GM23338 (cell line): ENCODE measurements at regions not wholly inside any gene's neighbourhood (a gene's known extent, or its start where the extent isn't known, plus 50 kb on each side); places are given as distances from the start of the nearest gene placed in this dataset.

Source experiments
- ATAC-seq: fragments of 200-7000 bp; cut with Tn5 transposase; 3 replicates; pipeline ENCODE4 v1.9.1; 2020
- DNase-seq: peaks from one replicate; pipeline ENCODE4 v3.0.0-alpha.2; 2015; ENCODE audit warnings: low spot score
- H2AFZ ChIP-seq: fragments of 200-600 bp; sonication (generic); 2 replicates; pipeline ENCODE4 v1.8.0; 2016; ENCODE audit warnings: antibody characterized with exemption, mild to moderate bottlenecking, moderate library complexity
- H3F3A ChIP-seq: fragments of 200-600 bp; sonication (generic); replicated peaks from 2 replicates; pipeline ENCODE4 v1.8.0; 2017; ENCODE audit warnings: antibody characterized with exemption, mixed run types, low read depth
- H3K27ac ChIP-seq: fragments of 200-600 bp; sonication (generic); 2 replicates; pipeline ENCODE4 v1.6.1; 2016; ENCODE audit warnings: low read depth
- H3K27me3 ChIP-seq: fragments of 200-600 bp; sonication (generic); 2 replicates; pipeline ENCODE4 v1.8.0; 2016; ENCODE audit warnings: mild to moderate bottlenecking, mixed run types, moderate library complexity; ENCODE audit not compliant: insufficient read depth
- H3K36me3 ChIP-seq: fragments of 200-600 bp; sonication (generic); 2 replicates; pipeline ENCODE4 v1.8.0; 2016; ENCODE audit warnings: mild to moderate bottlenecking; ENCODE audit not compliant: insufficient read depth
- H3K4me1 ChIP-seq: fragments of 200-600 bp; sonication (generic); 2 replicates; pipeline ENCODE4 v1.8.0; 2016; ENCODE audit warnings: mild to moderate bottlenecking, moderate library complexity; ENCODE audit not compliant: insufficient read depth
- H3K4me2 ChIP-seq: fragments of 200-600 bp; sonication (generic); 2 replicates; pipeline ENCODE4 v1.7.1; 2017; ENCODE audit warnings: mixed run types
- H3K4me3 ChIP-seq: fragments of 200-600 bp; sonication (generic); 2 replicates; pipeline ENCODE4 v1.6.1; 2016; ENCODE audit warnings: mixed run types
- H3K79me2 ChIP-seq: fragments of 200-600 bp; sonication (generic); replicated peaks from 2 replicates; pipeline ENCODE4 v1.8.0; 2017; ENCODE audit warnings: mild to moderate bottlenecking; ENCODE audit not compliant: insufficient read depth
- H3K9me2 ChIP-seq: fragments of 200-600 bp; sonication (generic); 2 replicates; pipeline ENCODE4 v1.8.0; 2017; ENCODE audit not compliant: insufficient read depth
- H4K20me1 ChIP-seq: fragments of 200-600 bp; sonication (generic); replicated peaks from 2 replicates; pipeline ENCODE4 v1.8.0; 2017; ENCODE audit warnings: mild to moderate bottlenecking; ENCODE audit not compliant: insufficient read depth
- H3K27ac Mint-ChIP-seq: 2 replicates; pipeline ENCODE4 v1.8.0; 2020; ENCODE audit warnings: inconsistent platforms, mild to moderate bottlenecking, moderate library complexity, mixed read lengths
- H3K27me3 Mint-ChIP-seq: 3 replicates; pipeline ENCODE4 v1.8.0; 2022; ENCODE audit warnings: low read depth, mild to moderate bottlenecking, moderate library complexity, mixed read lengths, inconsistent platforms; ENCODE audit not compliant: insufficient read depth, poor library complexity
- H3K36me3 Mint-ChIP-seq: 3 replicates; pipeline ENCODE4 v1.8.0; 2021; ENCODE audit warnings: low read depth, mild to moderate bottlenecking, inconsistent platforms, moderate library complexity, mixed read lengths
- H3K4me1 Mint-ChIP-seq: 3 replicates; pipeline ENCODE4 v1.8.0; 2020; ENCODE audit warnings: mild to moderate bottlenecking, inconsistent platforms, mixed read lengths
- H3K4me3 Mint-ChIP-seq: 3 replicates; pipeline ENCODE4 v1.8.0; 2021; ENCODE audit warnings: moderate library complexity, mild to moderate bottlenecking, inconsistent platforms, mixed read lengths
- H3K9me3 Mint-ChIP-seq: 3 replicates; pipeline ENCODE4 v1.8.0; 2020; ENCODE audit warnings: moderate library complexity, mild to moderate bottlenecking, inconsistent platforms, mixed read lengths
- CREB1 ChIP-seq: fragments of 250-450 bp; sonication (Bioruptor Pico); IDR thresholded peaks from 2 replicates; pipeline ENCODE4 v1.5.0; 2020; ENCODE audit warnings: low read depth, mild to moderate bottlenecking, moderate library complexity
- CTCF ChIP-seq, 2 experiments: fragments of 200-600 bp in 1 of 2; sonication (generic) in 1 of 2; conservative IDR thresholded peaks; 2 replicates each; pipeline versions ENCODE4 v1.5.1 to v1.6.1; 2016 to 2017; ENCODE audit warnings: antibody characterized with exemption in 2 of 2, low read depth in 2 of 2, mild to moderate bottlenecking in 2 of 2, moderate library complexity in 1 of 2
- EZH2 ChIP-seq: fragments of 200-600 bp; sonication (generic); IDR thresholded peaks from one replicate; pipeline ENCODE4 v1.8.0; 2017; ENCODE audit warnings: antibody characterized with exemption, mild to moderate bottlenecking, low read depth; ENCODE audit not compliant: unreplicated experiment
- EZH2phosphoT487 ChIP-seq: fragments of 200-600 bp; sonication (generic); IDR thresholded peaks from one replicate; pipeline ENCODE4 v1.8.1; 2018; ENCODE audit warnings: antibody characterized with exemption; ENCODE audit not compliant: unreplicated experiment
- JUNB ChIP-seq: IDR thresholded peaks from one replicate; pipeline ENCODE4 v1.6.1; 2016; ENCODE audit warnings: antibody characterized with exemption; ENCODE audit not compliant: unreplicated experiment
- NANOG ChIP-seq: IDR thresholded peaks from 2 replicates; pipeline ENCODE4 v1.6.1; 2016; ENCODE audit warnings: antibody characterized with exemption, borderline replicate concordance
- POLR2AphosphoS5 ChIP-seq: IDR thresholded peaks from 2 replicates; pipeline ENCODE4 v1.6.1; 2016; ENCODE audit warnings: antibody characterized with exemption, low read depth
- REST ChIP-seq: IDR thresholded peaks from one replicate; pipeline ENCODE4 v1.6.1; 2018; ENCODE audit warnings: antibody characterized with exemption; ENCODE audit not compliant: unreplicated experiment
- STAT1 ChIP-seq: IDR thresholded peaks from one replicate; pipeline ENCODE4 v1.6.1; 2016; ENCODE audit warnings: antibody characterized with exemption; ENCODE audit not compliant: unreplicated experiment
- ZNF114 ChIP-seq: fragments of 250-450 bp; sonication (Bioruptor Pico); IDR thresholded peaks from 2 replicates; pipeline ENCODE4 v1.5.0; 2020; ENCODE audit warnings: mild to moderate bottlenecking, moderate library complexity
- ZNF331 ChIP-seq: fragments of 250-450 bp; sonication (Bioruptor Pico); IDR thresholded peaks from 2 replicates; pipeline ENCODE4 v1.5.0; 2020; ENCODE audit warnings: low read depth, mild to moderate bottlenecking, moderate library complexity
- TF ChIP-seq, protein P1 (sequence below): fragments of 250-450 bp; sonication (Bioruptor Pico); IDR thresholded peaks from 2 replicates; pipeline ENCODE4 v1.5.0; 2020; ENCODE audit warnings: mild to moderate bottlenecking, moderate library complexity
- TF ChIP-seq, protein P2 (sequence below): IDR thresholded peaks from 2 replicates; pipeline ENCODE4 v1.6.1; 2016; ENCODE audit warnings: antibody characterized with exemption

DNA sequence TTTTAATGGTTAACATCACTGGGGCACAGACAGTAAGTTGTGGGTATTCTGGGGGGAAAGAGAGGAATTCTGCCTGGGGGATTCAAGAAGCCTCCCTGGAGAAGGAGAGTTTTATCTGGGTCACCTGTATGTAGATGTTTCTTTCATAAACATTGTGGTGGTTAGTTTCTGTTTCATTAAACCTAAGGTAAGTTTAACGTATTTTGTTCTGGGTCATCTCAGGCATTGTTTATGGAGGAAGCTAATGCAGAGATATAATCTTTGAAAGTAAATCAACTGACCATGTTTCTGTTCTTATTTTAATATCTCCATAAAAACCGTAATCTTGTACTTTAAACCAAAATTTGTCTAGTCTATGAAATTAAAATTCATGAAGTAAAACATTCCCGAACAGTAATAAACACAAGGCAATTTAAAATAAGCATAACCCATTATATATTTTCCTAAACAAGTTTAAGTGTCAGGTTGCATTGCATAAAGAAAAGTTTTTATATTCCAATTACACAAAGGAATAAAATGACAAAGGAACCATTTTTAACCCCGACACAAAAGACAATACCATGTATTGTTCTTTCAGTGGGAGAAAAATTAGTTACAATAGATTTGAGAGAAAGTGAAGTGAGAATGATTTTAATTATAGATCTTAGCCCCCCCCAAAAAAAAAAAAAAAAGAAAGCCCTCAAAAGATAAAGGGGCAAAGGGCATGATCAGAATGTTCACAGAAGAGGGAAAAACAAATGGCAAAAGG is 274.6 kb upstream of the TBL1XR1 start:
- H3K27me3 Mint-ChIP-seq: peaks cover 2% of the 10 kb centered on the region
- Histone ChIP-seq H3K4me3 (no peak overlapping the region), H3K27ac (no peak overlapping the region), H3F3A (no peaks in the 10 kb centered on the region), H3K27me3 (no peaks in the 10 kb centered on the region), H3K9me2 (no peaks in the 10 kb centered on the region), H2AFZ (no peak overlapping the region), H4K20me1 (no peaks in the 10 kb centered on the region), H3K4me2 (no peak overlapping the region), H3K4me1 (no peaks in the 10 kb centered on the region), H3K79me2 (no peaks in the 10 kb centered on the region), H3K36me3 (no peaks in the 10 kb centered on the region)
- ATAC-seq: no peak
- no peak overlapping the region for H3K4me3 Mint-ChIP-seq
- H3K4me1 Mint-ChIP-seq: peaks cover 3% of the 10 kb centered on the region; the same call in 2 of the 3 replicates
- no peaks in the 10 kb centered on the region for H3K9me3 Mint-ChIP-seq
- H3K36me3 Mint-ChIP-seq: no peaks in the 10 kb centered on the region; the same call in 2 of the 3 replicates
- TF ChIP-seq POLR2AphosphoS5 (no peak), JUNB (no peak), CREB1 (CRISPR knock-in tag) (no peak), ZNF331 (CRISPR knock-in tag) (no peak), ZNF114 (CRISPR knock-in tag) (no peak), EZH2phosphoT487 (no peak), NANOG (no peak), REST (no peak), EZH2 (no peak), STAT1 (no peak), CTCF (conservative IDR thresholded peaks at IDR 0.05; ENCODE audit: low read depth in 2 of 2) (no peak)
- TF ChIP-seq, protein P1, sequence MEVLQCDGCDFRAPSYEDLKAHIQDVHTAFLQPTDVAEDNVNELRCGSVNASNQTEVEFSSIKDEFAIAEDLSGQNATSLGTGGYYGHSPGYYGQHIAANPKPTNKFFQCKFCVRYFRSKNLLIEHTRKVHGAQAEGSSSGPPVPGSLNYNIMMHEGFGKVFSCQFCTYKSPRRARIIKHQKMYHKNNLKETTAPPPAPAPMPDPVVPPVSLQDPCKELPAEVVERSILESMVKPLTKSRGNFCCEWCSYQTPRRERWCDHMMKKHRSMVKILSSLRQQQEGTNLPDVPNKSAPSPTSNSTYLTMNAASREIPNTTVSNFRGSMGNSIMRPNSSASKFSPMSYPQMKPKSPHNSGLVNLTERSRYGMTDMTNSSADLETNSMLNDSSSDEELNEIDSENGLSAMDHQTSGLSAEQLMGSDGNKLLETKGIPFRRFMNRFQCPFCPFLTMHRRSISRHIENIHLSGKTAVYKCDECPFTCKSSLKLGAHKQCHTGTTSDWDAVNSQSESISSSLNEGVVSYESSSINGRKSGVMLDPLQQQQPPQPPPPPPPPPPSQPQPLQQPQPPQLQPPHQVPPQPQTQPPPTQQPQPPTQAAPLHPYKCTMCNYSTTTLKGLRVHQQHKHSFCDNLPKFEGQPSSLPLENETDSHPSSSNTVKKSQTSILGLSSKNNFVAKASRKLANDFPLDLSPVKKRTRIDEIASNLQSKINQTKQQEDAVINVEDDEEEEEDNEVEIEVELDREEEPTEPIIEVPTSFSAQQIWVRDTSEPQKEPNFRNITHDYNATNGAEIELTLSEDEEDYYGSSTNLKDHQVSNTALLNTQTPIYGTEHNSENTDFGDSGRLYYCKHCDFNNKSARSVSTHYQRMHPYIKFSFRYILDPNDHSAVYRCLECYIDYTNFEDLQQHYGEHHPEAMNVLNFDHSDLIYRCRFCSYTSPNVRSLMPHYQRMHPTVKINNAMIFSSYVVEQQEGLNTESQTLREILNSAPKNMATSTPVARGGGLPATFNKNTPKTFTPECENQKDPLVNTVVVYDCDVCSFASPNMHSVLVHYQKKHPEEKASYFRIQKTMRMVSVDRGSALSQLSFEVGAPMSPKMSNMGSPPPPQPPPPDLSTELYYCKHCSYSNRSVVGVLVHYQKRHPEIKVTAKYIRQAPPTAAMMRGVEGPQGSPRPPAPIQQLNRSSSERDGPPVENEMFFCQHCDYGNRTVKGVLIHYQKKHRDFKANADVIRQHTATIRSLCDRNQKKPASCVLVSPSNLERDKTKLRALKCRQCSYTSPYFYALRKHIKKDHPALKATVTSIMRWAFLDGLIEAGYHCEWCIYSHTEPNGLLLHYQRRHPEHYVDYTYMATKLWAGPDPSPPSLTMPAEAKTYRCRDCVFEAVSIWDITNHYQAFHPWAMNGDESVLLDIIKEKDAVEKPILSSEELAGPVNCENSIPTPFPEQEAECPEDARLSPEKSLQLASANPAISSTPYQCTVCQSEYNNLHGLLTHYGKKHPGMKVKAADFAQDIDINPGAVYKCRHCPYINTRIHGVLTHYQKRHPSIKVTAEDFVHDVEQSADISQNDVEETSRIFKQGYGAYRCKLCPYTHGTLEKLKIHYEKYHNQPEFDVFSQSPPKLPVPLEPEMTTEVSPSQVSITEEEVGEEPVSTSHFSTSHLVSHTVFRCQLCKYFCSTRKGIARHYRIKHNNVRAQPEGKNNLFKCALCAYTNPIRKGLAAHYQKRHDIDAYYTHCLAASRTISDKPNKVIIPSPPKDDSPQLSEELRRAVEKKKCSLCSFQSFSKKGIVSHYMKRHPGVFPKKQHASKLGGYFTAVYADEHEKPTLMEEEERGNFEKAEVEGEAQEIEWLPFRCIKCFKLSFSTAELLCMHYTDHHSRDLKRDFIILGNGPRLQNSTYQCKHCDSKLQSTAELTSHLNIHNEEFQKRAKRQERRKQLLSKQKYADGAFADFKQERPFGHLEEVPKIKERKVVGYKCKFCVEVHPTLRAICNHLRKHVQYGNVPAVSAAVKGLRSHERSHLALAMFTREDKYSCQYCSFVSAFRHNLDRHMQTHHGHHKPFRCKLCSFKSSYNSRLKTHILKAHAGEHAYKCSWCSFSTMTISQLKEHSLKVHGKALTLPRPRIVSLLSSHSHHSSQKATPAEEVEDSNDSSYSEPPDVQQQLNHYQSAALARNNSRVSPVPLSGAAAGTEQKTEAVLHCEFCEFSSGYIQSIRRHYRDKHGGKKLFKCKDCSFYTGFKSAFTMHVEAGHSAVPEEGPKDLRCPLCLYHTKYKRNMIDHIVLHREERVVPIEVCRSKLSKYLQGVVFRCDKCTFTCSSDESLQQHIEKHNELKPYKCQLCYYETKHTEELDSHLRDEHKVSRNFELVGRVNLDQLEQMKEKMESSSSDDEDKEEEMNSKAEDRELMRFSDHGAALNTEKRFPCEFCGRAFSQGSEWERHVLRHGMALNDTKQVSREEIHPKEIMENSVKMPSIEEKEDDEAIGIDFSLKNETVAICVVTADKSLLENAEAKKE (CRISPR knock-in tag): no peak
- TF ChIP-seq, protein P2, sequence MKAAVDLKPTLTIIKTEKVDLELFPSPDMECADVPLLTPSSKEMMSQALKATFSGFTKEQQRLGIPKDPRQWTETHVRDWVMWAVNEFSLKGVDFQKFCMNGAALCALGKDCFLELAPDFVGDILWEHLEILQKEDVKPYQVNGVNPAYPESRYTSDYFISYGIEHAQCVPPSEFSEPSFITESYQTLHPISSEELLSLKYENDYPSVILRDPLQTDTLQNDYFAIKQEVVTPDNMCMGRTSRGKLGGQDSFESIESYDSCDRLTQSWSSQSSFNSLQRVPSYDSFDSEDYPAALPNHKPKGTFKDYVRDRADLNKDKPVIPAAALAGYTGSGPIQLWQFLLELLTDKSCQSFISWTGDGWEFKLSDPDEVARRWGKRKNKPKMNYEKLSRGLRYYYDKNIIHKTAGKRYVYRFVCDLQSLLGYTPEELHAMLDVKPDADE: no peak
- DNase-seq: no peak
- no peak overlapping the region for H3K27ac Mint-ChIP-seq
